DMS153 (cell line): ENCODE measurements at regions not wholly inside any gene's neighbourhood (a gene's known extent, or its start where the extent isn't known, plus 50 kb on each side); places are given as distances from the start of the nearest gene placed in this dataset.
"Not testable (repeated sequence)": the region's sequence is repeated elsewhere in the genome, so short reads cannot be mapped to it uniquely, and the experiment has no call there.

Source experiments
- DNase-seq: peaks from one replicate; lab custom pipeline; 2025; lab: John Stamatoyannopoulos, UW

DNA sequence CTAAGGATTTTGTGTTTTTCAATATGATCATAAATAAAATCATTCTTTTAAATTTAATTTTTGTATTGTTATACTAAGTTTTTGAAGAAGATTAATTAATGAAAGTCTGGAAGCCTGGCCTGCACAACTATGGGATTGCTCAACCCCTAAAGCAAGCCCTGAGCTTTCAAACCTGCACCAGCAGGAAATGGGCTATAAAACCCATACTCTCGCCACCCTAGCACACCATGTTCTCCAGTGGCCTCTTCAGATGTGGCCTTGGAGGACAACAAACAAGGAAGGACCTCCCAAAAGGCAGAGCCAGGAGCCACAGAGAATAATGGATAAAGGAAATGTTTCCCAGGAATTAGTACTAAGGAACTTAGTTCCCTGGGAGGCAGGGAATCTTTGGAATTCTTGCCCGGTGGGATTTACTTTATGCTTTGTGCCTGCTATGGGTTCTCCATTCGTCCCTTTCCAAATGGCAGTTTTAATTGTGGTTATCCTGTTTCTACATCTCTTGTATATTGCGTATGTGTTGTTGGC lies 212.5 kb downstream of the ZFP36L2 start:
- no peak for DNase-seq

GRCh38 chr2:43012966-43013365 lies 213.4 kb downstream of the ZFP36L2 start:
- no peak for DNase-seq

DNA sequence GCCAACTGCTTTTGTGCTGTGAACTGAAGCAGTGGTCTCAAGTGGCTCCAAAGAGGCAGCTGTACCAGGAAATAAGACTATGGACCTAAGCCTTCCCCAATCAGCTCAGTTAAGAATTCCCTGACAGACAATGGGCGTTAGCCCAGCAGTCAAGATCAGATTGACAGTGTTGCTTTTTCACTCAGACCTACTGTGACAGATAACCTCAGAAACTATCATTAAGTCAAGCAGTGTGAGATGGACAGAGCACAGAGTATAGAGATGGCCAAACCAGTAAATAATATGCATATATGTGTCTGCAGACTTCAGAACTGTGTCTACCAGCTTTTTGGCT lies 215.3 kb downstream of the ZFP36L2 start:
- DNase-seq, result no peak

- no peak for DNase-seq
Measured at GRCh38 chr2:43010438-43011157, 215.8 kb downstream of the ZFP36L2 start.

DNA sequence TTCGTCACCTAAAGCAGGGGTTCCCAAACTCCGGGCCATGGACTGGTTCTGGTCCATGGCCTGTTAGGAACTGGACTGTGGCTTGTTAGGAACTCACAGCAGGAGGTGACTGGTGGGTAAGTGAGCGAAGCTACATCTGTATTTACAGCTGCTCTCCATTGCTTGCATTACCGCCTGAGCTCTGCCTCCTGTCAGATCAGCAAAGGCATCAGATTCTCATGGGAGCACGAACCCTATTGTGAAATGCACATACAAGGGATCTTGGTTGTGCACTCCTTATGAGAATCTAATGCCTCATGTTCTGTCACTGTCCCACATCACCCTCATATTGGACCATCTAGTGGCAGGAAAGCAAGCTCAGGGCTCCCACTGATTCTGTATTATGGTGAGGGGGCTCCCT lies 217.0 kb downstream of the ZFP36L2 start:
- no peak for DNase-seq

- DNase-seq, result no peak
Measured at GRCh38 chr2:43008388-43008787, 216.0 kb upstream of the HAAO start.

GRCh38 chr2:43007901-43008300 lies 215.5 kb upstream of the HAAO start:
- DNase-seq, result no peak

GRCh38 chr2:43006834-43007543 lies 214.6 kb upstream of the HAAO start:
- no peak for DNase-seq

DNA sequence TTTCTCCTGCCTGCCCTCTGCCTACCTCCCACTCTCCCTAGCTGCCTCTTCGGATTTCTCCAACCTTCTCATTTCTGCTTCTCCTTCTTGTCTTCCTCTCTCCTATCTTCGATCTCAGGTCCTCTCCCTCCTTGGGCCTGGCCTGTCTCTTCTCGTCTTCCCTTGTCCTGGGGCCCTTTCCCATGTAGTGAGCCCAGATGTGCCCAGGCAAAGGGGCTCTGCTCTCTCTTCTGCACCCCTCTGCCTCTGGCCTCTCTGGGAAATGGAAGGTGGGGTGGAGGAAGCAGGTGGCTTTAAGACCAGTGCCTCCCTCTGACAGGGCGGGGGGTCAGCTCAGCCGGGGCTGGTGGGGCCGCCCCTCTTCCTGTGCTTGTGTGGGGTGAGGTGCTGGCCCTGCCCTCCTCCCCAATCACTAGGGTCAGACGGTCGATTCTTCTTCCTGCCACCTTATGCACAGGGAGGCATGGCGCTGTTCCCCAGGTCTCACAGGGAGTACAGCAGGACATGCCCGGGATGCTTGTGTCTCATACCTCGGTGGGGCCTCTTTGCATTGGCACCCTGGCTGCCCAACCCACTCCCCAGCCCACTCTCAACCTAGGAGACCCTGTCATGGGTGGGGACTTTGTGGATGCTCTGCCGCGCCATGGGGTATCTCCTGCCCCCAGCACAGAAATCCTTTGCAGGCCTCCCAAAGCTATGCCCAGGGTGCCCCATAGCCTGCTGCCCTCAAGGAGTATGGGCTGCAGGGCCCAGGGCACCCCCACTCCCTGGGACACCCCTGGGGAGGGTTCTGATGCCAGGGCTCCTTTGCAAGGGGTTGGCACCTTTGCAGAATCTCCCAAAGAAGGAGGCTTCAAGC lies 213.8 kb upstream of the HAAO start:
- DNase-seq, result no peak

DNA sequence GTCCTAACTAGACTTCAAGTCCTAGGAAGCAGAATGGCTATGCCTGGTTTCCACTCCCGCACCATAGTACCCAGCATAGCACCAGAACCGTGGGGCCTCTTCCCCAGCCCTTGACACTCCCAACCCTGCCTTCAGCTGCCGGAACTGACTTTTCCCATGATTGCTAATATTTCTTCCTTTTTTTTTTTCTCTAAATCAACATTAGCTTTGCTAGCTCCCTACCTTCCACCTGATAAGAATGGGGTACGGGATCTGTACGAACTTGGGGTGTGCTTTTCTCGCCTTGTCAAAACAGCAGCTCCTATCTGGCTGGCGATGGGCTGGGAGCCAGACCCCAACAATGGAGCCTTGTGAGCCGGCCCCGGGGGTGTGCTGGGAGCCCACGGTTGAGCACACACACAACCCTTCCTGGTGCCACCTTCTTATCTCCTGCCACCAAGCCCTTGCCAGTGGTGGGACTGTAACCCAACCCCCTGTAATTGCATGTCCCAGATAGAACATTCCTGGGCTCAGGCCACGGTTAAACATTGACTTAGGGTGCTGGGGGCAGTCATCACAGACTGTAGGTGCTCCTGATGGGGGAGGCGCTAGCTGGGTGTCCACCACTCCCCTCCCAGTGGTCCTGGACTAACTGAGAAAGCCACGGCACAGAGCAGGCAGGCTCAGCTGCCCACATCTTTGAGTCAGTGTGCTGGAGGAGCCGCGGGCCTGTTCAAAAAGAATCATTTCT lies 213.0 kb upstream of the HAAO start:
- no peak for DNase-seq

DNA sequence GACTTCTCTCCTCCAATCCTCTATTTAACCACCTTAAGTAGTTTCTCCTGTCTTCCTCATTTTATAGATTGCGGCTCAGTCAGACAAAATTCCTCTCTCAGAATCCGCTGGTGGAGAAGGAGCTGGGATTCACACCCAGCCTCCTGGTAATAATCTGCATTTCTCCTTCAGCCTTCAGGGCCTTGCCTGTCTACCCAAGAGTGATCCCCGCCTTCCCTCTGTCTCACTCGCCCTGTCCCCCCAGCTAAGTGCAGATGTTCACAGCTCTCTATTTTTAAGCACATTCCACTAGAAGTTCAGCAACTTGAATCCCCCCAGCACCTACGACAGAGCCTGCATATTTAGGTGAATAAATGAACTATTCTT lies 212.5 kb upstream of the HAAO start:
- no peak for DNase-seq

GRCh38 chr2:43004126-43004865 lies 211.9 kb upstream of the HAAO start:
- not testable (repeated sequence) for DNase-seq

DNA sequence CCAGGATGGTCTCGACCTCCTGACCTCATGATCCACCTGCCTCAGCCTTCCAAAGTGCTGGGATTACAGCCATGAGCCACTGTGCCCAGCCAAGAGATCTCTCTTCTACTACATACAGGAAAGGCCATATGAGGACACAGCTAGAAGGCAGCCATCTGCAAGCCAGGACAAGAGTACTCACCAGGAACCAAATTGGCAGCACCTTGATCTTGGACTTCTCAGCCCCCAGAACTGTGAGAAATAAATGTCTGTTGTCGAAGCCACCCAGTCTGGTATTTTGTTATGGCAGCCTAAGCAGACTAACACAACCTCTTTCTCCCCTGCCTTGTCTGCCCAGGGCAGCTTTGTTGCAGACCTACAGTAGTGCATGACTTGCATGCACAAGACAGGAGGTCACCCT lies 211.3 kb upstream of the HAAO start:
- DNase-seq, result no peak

DNA sequence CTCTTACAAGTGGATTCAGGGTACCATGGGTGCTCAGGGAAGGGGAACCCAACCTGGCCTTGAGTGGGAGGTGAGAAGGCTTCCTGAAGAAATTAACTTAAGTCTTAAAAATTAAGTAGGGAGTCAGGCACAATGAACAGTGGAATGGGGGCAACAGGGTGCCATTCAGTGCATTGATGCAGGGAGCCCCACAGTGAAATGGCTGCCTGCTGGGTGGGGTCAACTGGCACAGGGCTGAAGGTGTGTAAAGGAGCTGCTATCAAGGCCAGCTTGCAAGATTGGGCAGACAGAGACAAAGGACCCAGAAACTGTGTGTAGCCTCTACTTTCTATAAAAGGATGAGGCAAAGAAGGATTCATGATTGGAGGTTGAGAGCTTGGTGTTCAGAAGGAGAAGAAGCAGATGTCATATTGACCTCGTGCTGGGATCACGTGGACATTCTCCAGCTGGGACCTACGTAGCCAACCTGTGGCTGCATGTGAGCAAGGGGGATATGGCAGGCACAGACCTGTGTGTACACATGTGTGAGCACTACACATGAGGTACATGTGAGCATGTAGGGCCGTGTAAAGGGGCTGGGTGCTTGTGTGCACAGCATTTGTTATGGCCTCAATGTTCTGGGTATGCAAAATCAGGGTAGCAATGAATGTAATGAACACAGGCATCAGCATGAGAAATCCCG lies 209.5 kb upstream of the HAAO start:
- no peak for DNase-seq

GRCh38 chr2:43001055-43001378 lies 208.6 kb upstream of the HAAO start:
- DNase-seq, result no peak

DNA sequence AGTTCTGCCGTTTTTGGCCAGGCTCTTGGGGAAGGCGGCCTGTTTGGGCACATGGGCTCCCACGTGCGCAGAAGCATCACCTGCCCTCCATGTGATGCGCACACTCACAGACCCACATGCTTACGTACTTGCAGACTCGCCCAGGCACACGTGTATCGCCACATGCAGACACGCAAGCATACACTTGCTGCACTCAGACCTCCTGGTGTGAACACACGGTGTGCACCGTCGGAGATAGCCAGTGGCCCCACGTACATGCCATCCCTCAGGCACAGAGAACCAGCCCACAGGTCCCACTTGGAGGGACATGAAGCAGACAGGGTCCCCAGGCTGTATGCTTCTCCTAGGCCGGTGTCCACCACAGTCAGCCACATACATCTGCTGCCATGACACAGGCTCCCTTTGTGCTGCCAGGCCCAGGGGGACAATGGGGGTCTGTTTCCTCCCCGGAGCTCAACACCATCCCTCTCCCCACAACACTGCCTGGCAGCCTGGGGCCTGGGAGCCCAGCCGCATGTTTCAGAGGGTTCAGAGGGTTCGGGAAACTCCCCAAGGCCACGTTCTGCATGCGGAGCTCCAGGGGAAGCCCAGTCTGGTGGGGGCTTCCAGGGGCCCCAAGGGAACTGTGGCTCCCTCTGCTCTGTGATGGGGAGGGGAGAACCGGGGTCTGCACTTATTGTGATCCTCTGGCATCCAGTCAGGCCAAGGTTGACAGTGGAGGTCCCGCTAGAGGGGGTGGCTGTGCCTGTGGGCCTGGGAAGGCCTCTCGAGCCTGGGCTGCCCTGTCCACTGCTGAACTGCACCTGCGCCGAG lies 208.1 kb upstream of the HAAO start:
- DNase-seq, result no peak

DNA sequence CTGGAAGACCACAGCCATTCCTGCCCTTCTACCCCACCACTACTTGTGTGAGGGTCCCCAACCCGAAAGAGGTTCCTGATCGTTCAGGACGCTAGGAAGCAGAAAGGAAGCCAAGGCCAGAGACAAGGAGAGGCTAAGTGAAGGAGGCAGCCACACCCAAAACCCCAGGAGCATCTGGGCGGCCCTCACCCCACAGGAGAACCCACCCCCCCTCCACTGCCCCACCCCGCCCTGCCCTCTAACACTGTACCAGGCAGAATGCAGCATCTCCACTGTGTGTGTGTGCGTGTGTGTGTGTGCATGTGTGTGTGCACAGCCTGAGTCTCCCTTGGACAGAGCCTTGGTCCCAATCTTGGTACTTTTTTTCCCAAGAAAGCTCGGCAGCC lies 207.5 kb upstream of the HAAO start:
- no peak for DNase-seq

DNA sequence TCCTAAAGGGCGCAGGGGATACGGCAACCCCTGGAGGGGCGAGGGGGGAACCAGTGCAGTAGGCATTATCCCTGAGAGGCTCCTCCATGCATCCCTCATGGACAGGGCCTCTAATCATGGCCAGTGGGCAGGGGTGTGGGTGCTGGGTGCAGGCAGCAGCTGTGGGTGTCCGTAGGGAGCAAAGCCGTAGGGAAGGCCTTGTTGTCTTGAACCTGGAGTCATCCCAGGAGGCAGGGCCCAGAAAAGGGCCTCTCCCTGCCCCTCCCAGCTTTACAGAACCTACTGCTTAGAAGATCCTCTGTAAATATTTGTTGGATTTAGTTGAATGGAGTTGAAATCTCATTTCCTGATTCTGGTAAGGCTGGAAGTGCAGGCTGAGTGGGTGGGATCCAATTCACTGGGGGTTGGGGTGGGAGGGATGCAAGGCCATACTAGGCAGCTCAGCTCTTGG lies 207.0 kb upstream of the HAAO start:
- DNase-seq, result no peak

- DNase-seq, result no peak
Measured at GRCh38 chr2:42998721-42999120, 206.3 kb upstream of the HAAO start.

- no peak for DNase-seq
Measured at GRCh38 chr2:42996528-42996927, 204.1 kb upstream of the HAAO start.
